Activated T-cell treated with anti-CD3 and anti-CD28 coated beads, Interleukin-2, amount 50 U/mL, for 4 hours (primary cell): ENCODE measurements at regions not wholly inside any gene's neighbourhood (a gene's known extent, or its start where the extent isn't known, plus 50 kb on each side); places are given as distances from the start of the nearest gene placed in this dataset.
"Not testable (repeated sequence)": the region's sequence is repeated elsewhere in the genome, so short reads cannot be mapped to it uniquely, and the experiment has no call there.

Experiments
- ATAC-seq, 2 donors: fragments of 200-7000 bp; cut with Tn5 transposase; one replicate each; pipeline ENCODE4 v1.10.0; 2021
- DNase-seq: peaks from one replicate; pipeline ENCODE4 v3.0.0-alpha.2; 2020
- H3K27me3 Mint-ChIP-seq: one replicate; pipeline ENCODE4 v1.8.0; 2021; ENCODE audit warnings: low read depth, mixed read lengths
- H3K36me3 Mint-ChIP-seq: one replicate; pipeline ENCODE4 v1.8.0; 2022; ENCODE audit warnings: mixed read lengths; ENCODE audit not compliant: insufficient read depth
- H3K4me1 Mint-ChIP-seq: one replicate; pipeline ENCODE4 v1.8.0; 2021; ENCODE audit warnings: low read depth, mixed read lengths
- H3K4me3 Mint-ChIP-seq: one replicate; pipeline ENCODE4 v1.8.0; 2021; ENCODE audit warnings: mild to moderate bottlenecking, moderate library complexity, mixed read lengths
- H3K9me3 Mint-ChIP-seq: one replicate; pipeline ENCODE4 v1.8.0; 2021; ENCODE audit warnings: mixed read lengths

DNA sequence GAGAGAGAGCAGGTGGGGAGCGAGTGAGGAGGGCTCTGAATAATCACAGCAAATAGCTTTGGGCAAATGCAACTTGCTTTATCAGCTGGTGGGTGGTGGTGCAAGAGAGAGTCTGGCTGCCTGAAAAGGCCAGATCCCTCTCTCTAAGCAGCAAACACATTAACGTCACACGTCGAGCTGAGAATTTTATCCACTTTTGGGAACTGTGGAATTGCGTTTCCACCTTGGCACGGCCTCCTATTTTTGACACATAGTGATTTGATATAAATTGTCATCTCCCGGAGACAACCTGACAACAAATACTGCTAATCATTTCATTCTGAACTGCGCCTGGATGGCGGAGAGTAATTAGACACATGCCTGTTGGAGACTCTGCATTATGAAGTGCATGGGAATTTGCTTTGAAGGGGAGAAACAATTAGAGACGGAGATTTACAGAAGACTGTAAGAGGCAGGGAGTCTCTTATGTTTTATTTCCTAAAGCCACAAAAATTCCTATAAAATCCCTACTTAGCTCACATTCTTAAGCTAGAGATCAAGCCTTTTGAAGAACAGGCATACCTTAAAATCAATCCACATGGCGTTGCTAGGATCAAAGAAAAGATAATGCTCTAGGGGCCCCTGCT is 634.1 kb downstream of the TDRD15 start:
- Mint-ChIP-seq H3K4me1 (no peaks in the 10 kb centered on the region), H3K9me3 (peaks cover 18% of the 10 kb centered on the region), H3K36me3 (no peaks in the 10 kb centered on the region), H3K27me3 (no peaks in the 10 kb centered on the region), H3K4me3 (no peak overlapping the region)
- ATAC-seq = no peak
- no peak for DNase-seq

- Mint-ChIP-seq H3K9me3 (peaks cover 9% of the 10 kb centered on the region), H3K4me1 (no peaks in the 10 kb centered on the region), H3K27me3 (no peaks in the 10 kb centered on the region), H3K4me3 (no peak overlapping the region), H3K36me3 (no peaks in the 10 kb centered on the region)
- no peak for DNase-seq
- ATAC-seq = no peak
Measured at GRCh38 chr2:21759819-21760218, 636.1 kb downstream of the TDRD15 start.

DNA sequence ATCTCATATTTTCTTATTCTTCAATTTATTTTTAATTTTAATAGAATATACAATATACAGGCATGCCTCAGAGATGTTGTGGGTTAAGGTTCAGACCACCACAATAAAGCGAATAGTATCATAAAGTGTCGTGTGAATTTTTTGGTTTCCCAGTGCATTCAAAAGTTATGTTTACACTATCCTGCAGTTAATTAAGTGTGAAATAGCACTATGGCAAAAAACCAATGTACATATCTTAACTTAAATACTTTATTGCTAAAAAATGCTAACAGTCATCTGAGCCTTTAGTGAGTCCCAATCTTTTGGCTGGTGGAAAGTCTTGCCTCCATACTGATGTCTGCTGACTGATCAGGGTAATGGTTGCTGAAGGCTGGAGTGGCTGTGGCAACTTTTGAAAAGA is 637.6 kb downstream of the TDRD15 start:
- ATAC-seq = no peak
- Mint-ChIP-seq H3K9me3 (peaks cover 5% of the 10 kb centered on the region), H3K4me3 (no peak overlapping the region), H3K4me1 (no peaks in the 10 kb centered on the region), H3K36me3 (no peaks in the 10 kb centered on the region), H3K27me3 (no peaks in the 10 kb centered on the region)
- DNase-seq = no peak

- no peaks in the 10 kb centered on the region for H3K4me1 Mint-ChIP-seq
- peaks cover 5% of the 10 kb centered on the region for H3K9me3 Mint-ChIP-seq
- no peak for DNase-seq
- no peaks in the 10 kb centered on the region for H3K27me3 Mint-ChIP-seq
- no peak overlapping the region for H3K4me3 Mint-ChIP-seq
- H3K36me3 Mint-ChIP-seq = no peaks in the 10 kb centered on the region
- no peak for ATAC-seq
Measured at GRCh38 chr2:21763501-21763900, 639.7 kb downstream of the TDRD15 start.

GRCh38 chr2:21770787-21771186 is 647.0 kb downstream of the TDRD15 start:
- no peak overlapping the region for H3K4me3 Mint-ChIP-seq
- no peaks in the 10 kb centered on the region for H3K36me3 Mint-ChIP-seq
- no peaks in the 10 kb centered on the region for H3K27me3 Mint-ChIP-seq
- no peaks in the 10 kb centered on the region for H3K4me1 Mint-ChIP-seq
- H3K9me3 Mint-ChIP-seq = no peaks in the 10 kb centered on the region
- DNase-seq (no peak), ATAC-seq (no peak)

GRCh38 chr2:21772624-21773023 is 648.9 kb downstream of the TDRD15 start:
- DNase-seq (no peak), ATAC-seq (no peak)
- H3K4me1 Mint-ChIP-seq = no peaks in the 10 kb centered on the region
- no peaks in the 10 kb centered on the region for H3K9me3 Mint-ChIP-seq
- H3K4me3 Mint-ChIP-seq = no peak overlapping the region
- H3K36me3 Mint-ChIP-seq = no peaks in the 10 kb centered on the region
- H3K27me3 Mint-ChIP-seq = no peaks in the 10 kb centered on the region

DNA sequence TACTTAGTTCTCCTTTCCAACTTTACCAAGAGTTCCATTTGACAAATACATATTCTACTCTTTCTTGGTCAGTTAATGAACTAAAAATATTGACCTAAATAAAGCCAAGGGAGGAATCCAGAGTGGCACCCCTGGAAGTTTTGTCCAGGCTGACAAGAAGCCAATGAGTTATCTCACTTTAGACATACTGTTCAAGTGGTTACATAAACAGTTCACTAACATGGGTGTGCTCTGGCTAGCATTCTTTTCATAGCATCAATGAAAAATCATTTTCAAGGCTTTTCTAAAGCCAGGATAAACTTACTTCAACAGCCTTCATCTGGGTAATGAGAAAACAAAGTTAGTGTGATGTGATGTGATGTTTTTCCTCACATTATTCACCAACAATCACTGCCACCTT is 649.4 kb downstream of the TDRD15 start:
- Mint-ChIP-seq H3K4me3 (no peak overlapping the region), H3K27me3 (no peaks in the 10 kb centered on the region), H3K4me1 (no peaks in the 10 kb centered on the region), H3K36me3 (no peaks in the 10 kb centered on the region), H3K9me3 (peaks cover 4% of the 10 kb centered on the region)
- DNase-seq = no peak
- no peak for ATAC-seq

- Mint-ChIP-seq H3K4me3 (no peak overlapping the region), H3K4me1 (no peaks in the 10 kb centered on the region), H3K27me3 (no peaks in the 10 kb centered on the region), H3K36me3 (no peaks in the 10 kb centered on the region), H3K9me3 (peaks cover 11% of the 10 kb centered on the region)
- DNase-seq = no peak
- no peak for ATAC-seq
Measured at GRCh38 chr2:21774691-21775368, 651.1 kb downstream of the TDRD15 start.

GRCh38 chr2:21779786-21780185 is 656.0 kb downstream of the TDRD15 start:
- Mint-ChIP-seq H3K9me3 (peaks cover 16% of the 10 kb centered on the region), H3K36me3 (no peaks in the 10 kb centered on the region), H3K4me1 (no peaks in the 10 kb centered on the region), H3K4me3 (no peak overlapping the region), H3K27me3 (no peaks in the 10 kb centered on the region)
- ATAC-seq (no peak), DNase-seq (no peak)

- H3K36me3 Mint-ChIP-seq = no peaks in the 10 kb centered on the region
- no peaks in the 10 kb centered on the region for H3K27me3 Mint-ChIP-seq
- H3K4me3 Mint-ChIP-seq = no peak overlapping the region
- H3K4me1 Mint-ChIP-seq = no peaks in the 10 kb centered on the region
- H3K9me3 Mint-ChIP-seq = peaks cover 16% of the 10 kb centered on the region
- ATAC-seq (no peak), DNase-seq (no peak)
Measured at GRCh38 chr2:21781962-21782361, 658.2 kb downstream of the TDRD15 start.

GRCh38 chr2:21782866-21783265 is 659.1 kb downstream of the TDRD15 start:
- no peaks in the 10 kb centered on the region for H3K36me3 Mint-ChIP-seq
- H3K4me1 Mint-ChIP-seq = no peaks in the 10 kb centered on the region
- ATAC-seq (no peak), DNase-seq (no peak)
- H3K9me3 Mint-ChIP-seq = peaks cover 16% of the 10 kb centered on the region
- H3K27me3 Mint-ChIP-seq = no peaks in the 10 kb centered on the region
- no peak overlapping the region for H3K4me3 Mint-ChIP-seq

- Mint-ChIP-seq H3K4me1 (no peaks in the 10 kb centered on the region), H3K4me3 (no peak overlapping the region), H3K27me3 (no peaks in the 10 kb centered on the region), H3K9me3 (peaks cover 9% of the 10 kb centered on the region), H3K36me3 (no peaks in the 10 kb centered on the region)
- no peak for DNase-seq
- ATAC-seq = no peak
Measured at GRCh38 chr2:21787941-21788340, 664.2 kb downstream of the TDRD15 start.

DNA sequence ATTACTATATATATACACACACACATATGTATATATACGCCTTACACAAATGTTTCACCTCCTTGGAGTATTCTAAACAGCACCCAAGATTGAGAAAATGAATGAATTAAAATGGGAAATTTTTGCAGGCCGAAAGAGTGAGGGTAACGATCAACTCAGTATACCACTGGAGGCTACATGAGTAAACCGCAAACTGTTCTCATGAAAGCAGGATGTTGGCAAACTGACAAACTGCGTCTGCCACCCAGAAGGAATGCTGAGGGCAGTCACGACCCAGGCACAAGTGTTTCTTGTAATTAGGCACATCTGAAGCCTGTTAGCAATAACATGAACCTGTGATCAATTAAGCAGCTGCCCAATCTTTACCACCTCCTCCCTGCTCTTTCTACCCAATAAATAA is 666.5 kb downstream of the TDRD15 start:
- ATAC-seq, H3K36me3 Mint-ChIP-seq, H3K4me1 Mint-ChIP-seq, H3K4me3 Mint-ChIP-seq, H3K27me3 Mint-ChIP-seq, DNase-seq: not testable (repeated sequence)
- H3K9me3 Mint-ChIP-seq = peaks cover 11% of the 10 kb centered on the region

DNA sequence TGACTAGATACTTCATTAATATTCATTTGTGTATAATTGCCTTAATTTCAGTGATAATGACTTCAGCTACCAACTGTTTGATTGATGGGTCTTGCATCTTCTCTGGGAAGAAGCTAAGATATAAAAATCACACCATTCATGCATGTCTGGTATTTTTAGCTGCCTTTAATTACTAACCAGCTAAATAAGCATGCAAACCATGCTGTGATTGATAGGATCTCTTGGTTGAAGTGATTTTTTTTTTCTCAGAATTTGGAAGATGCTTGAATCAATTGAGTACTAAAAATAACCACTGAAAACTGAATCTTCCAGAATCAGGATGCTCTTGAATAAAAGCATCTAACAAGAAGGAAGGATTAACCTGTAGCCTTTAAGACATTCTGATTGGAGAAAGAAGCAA is 668.8 kb downstream of the TDRD15 start:
- ATAC-seq (no peak), DNase-seq (no peak)
- Mint-ChIP-seq H3K27me3 (no peaks in the 10 kb centered on the region), H3K4me1 (no peaks in the 10 kb centered on the region), H3K36me3 (no peaks in the 10 kb centered on the region), H3K4me3 (no peak overlapping the region), H3K9me3 (peaks cover 11% of the 10 kb centered on the region)

DNA sequence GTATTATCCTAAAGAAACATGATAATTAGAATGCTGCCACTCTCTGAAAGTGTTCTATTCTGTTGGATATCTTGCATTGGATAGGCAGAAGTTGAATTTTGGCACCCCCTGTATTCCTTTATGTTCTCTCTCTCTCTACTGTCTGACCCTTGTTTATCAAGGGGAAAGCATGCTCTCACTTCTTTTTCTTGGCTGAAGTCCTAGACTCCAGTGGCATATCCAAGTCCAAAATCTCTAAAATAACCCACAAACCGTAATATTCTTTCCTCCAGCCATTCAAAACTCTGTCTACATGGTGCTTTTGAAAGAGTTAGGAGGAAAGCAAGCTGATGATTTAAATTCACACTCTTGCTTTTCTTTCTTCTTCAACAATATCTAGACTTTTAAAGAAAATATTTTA is 669.7 kb downstream of the TDRD15 start:
- DNase-seq = no peak
- no peak for ATAC-seq
- Mint-ChIP-seq H3K36me3 (no peaks in the 10 kb centered on the region), H3K4me1 (no peaks in the 10 kb centered on the region), H3K4me3 (no peak overlapping the region), H3K27me3 (no peaks in the 10 kb centered on the region), H3K9me3 (peaks cover 13% of the 10 kb centered on the region)
